Caco-2 (cell line): ENCODE measurements at regions not wholly inside any gene's neighbourhood (a gene's known extent, or its start where the extent isn't known, plus 50 kb on each side); places are given as distances from the start of the nearest gene placed in this dataset.

Source experiments
- BruUV-seq: library from RNA; stranded (reverse); fragments of 400-500 nt; replicated peaks from 2 replicates; lab custom pipeline; 2021; lab: Mats Ljungman, UMichigan
- CTCF ChIA-PET: fragments of 300-600 bp; sonication (Branson Sonifier 250); formaldehyde crosslinking; loops from one replicate; lab custom pipeline; 2022; ENCODE audit warnings: antibody characterized with exemption; lab: Charles Lee
- POLR2A ChIA-PET: fragments of 300-600 bp; sonication (Branson Sonifier 250); formaldehyde crosslinking; loops from one replicate; lab custom pipeline; 2022; ENCODE audit warnings: antibody characterized with exemption; lab: Charles Lee
- DNase-seq, 2 experiments: peaks; one replicate each; pipeline versions ENCODE4 v3.0.0 to v3.0.0-alpha.2; 2020 to 2022
- H3K27me3 ChIP-seq: replicated peaks from 2 replicates; pipeline ENCODE4 v1.6.0; 2011; ENCODE audit warnings: low read length; ENCODE audit not compliant: control insufficient read depth, insufficient read depth
- H3K36me3 ChIP-seq: 2 replicates; pipeline ENCODE4 v1.5.1; 2011; ENCODE audit warnings: low read length; ENCODE audit not compliant: control insufficient read depth, insufficient read depth
- H3K4me1 ChIP-seq: fragments of 250-450 bp; sonication (Bioruptor Pico); 2 replicates; pipeline ENCODE4 v1.5.1; 2020; ENCODE audit warnings: mild to moderate bottlenecking
- H3K4me3 ChIP-seq: 2 replicates; pipeline ENCODE4 v1.5.1; 2011; ENCODE audit warnings: low read depth, mild to moderate bottlenecking, control low read depth, low read length
- H3K9me3 ChIP-seq: fragments of 250-450 bp; sonication (Bioruptor Pico); 2 replicates; pipeline ENCODE4 v1.5.1; 2020; ENCODE audit warnings: mild to moderate bottlenecking, moderate library complexity
- H3K27ac Mint-ChIP-seq: one replicate; pipeline ENCODE4 v1.8.0; 2022; ENCODE audit warnings: mixed read lengths; ENCODE audit not compliant: unreplicated experiment
- H3K27me3 Mint-ChIP-seq: one replicate; pipeline ENCODE4 v1.8.0; 2022; ENCODE audit warnings: mixed read lengths; ENCODE audit not compliant: insufficient read depth, unreplicated experiment
- H3K36me3 Mint-ChIP-seq: one replicate; pipeline ENCODE4 v1.8.0; 2022; ENCODE audit warnings: mild to moderate bottlenecking, mixed read lengths; ENCODE audit not compliant: insufficient read depth, unreplicated experiment
- H3K4me1 Mint-ChIP-seq: one replicate; pipeline ENCODE4 v1.8.0; 2022; ENCODE audit warnings: low read depth, mixed read lengths; ENCODE audit not compliant: unreplicated experiment
- H3K4me3 Mint-ChIP-seq: one replicate; pipeline ENCODE4 v1.8.0; 2022; ENCODE audit warnings: mild to moderate bottlenecking, moderate library complexity, mixed read lengths; ENCODE audit not compliant: unreplicated experiment
- H3K9me3 Mint-ChIP-seq: one replicate; pipeline ENCODE4 v1.8.0; 2022; ENCODE audit warnings: mixed read lengths; ENCODE audit not compliant: unreplicated experiment
- intact Hi-C: fragments of 100-400 bp; cut with micrococcal nuclease; formaldehyde crosslinking; loops from one replicate; pipeline ENCODE4 v1.10.0; 2022; ENCODE audit not compliant: unreplicated experiment
- TF ChIP-seq, protein P1 (sequence below), 2 experiments: fragments of 200-600 bp in 1 of 2; IDR thresholded peaks; 1 replicate in 1 of 2; 2 replicates in 1 of 2; pipeline versions ENCODE4 v1.5.1 to v1.8.0; 2011 to 2022; ENCODE audit warnings: antibody characterized with exemption in 1 of 2, control low read depth in 1 of 2, inconsistent platforms in 1 of 2, low read depth in 1 of 2, low read length in 1 of 2, mild to moderate bottlenecking in 1 of 2, moderate library complexity in 1 of 2; ENCODE audit not compliant: insufficient read depth in 1 of 2, severe bottlenecking in 1 of 2, unreplicated experiment in 1 of 2

DNA sequence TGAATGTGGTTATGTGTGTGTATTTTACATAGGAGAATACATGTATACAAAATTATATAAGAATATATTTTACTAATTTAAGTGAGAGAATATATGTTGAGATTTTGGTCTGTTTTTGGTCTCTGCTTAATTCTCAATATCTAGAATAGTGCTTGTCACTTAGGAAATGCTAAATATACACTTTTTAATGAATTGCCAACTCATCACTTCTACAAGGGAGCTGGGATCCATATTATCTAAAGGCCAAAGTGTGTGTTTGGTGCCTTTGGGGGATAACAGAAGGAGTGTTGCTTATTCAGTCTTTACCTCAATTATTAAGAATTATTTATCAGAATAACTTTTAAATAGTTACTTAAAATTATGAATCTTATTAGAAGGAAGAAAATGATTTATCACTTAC is 1304.8 kb downstream of the HACE1 start:
- DNase-seq, result no peak
- ChIA-PET CTCF (no interaction called here), POLR2A (no interaction called here)
- Histone ChIP-seq H3K4me3 (no peak overlapping the region), H3K27me3 (no peaks in the 10 kb centered on the region), H3K9me3 (no peaks in the 10 kb centered on the region), H3K4me1 (no peaks in the 10 kb centered on the region), H3K36me3 (no peaks in the 10 kb centered on the region)
- intact Hi-C loops, result no loop called here
- BruUV-seq, result no TSS peak
- no peak overlapping the region for H3K27ac Mint-ChIP-seq
- no peaks in the 10 kb centered on the region for H3K4me1 Mint-ChIP-seq
- H3K4me3 Mint-ChIP-seq, result no peak overlapping the region
- no peaks in the 10 kb centered on the region for H3K36me3 Mint-ChIP-seq
- no peaks in the 10 kb centered on the region for H3K9me3 Mint-ChIP-seq
- TF ChIP-seq, protein P1, sequence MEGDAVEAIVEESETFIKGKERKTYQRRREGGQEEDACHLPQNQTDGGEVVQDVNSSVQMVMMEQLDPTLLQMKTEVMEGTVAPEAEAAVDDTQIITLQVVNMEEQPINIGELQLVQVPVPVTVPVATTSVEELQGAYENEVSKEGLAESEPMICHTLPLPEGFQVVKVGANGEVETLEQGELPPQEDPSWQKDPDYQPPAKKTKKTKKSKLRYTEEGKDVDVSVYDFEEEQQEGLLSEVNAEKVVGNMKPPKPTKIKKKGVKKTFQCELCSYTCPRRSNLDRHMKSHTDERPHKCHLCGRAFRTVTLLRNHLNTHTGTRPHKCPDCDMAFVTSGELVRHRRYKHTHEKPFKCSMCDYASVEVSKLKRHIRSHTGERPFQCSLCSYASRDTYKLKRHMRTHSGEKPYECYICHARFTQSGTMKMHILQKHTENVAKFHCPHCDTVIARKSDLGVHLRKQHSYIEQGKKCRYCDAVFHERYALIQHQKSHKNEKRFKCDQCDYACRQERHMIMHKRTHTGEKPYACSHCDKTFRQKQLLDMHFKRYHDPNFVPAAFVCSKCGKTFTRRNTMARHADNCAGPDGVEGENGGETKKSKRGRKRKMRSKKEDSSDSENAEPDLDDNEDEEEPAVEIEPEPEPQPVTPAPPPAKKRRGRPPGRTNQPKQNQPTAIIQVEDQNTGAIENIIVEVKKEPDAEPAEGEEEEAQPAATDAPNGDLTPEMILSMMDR (IDR thresholded peaks at IDR 0.05; ENCODE audit: insufficient read depth in 1 of 2, low read depth in 1 of 2, low read length in 1 of 2, severe bottlenecking in 1 of 2, unreplicated experiment in 1 of 2), result no peak
- no peaks in the 10 kb centered on the region for H3K27me3 Mint-ChIP-seq

DNA sequence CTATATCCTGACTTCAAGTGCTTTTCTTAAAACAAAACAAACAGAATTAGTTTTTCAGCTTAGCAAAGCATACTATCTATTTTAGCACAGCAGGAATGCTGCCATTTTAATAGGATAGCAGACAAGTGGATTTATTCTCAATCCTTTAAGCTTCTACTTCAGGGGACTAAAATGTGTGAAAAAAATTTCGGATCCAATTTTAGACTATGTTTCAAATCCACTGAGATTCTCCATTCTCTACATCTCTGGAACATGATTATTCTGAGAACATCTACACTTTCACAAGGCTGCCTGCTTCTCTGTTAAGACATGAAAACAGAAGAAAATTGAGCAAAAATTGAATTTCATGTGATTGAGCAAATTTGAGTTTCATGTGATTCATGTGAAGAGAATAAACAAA is 1321.3 kb downstream of the HACE1 start:
- Histone ChIP-seq H3K27me3 (no peaks in the 10 kb centered on the region), H3K4me1 (no peaks in the 10 kb centered on the region), H3K4me3 (no peak overlapping the region), H3K36me3 (no peaks in the 10 kb centered on the region), H3K9me3 (no peaks in the 10 kb centered on the region)
- Mint-ChIP-seq H3K27ac (no peak overlapping the region), H3K9me3 (no peaks in the 10 kb centered on the region), H3K27me3 (no peaks in the 10 kb centered on the region), H3K4me1 (no peaks in the 10 kb centered on the region), H3K4me3 (no peak overlapping the region), H3K36me3 (no peaks in the 10 kb centered on the region)
- ChIA-PET POLR2A (no interaction called here), CTCF (no interaction called here)
- no TSS peak for BruUV-seq
- no peak for DNase-seq
- TF ChIP-seq, protein P1 (IDR thresholded peaks at IDR 0.05; ENCODE audit: insufficient read depth in 1 of 2, low read depth in 1 of 2, low read length in 1 of 2, severe bottlenecking in 1 of 2, unreplicated experiment in 1 of 2), result no peak
- intact Hi-C loops, result no loop called here

DNA sequence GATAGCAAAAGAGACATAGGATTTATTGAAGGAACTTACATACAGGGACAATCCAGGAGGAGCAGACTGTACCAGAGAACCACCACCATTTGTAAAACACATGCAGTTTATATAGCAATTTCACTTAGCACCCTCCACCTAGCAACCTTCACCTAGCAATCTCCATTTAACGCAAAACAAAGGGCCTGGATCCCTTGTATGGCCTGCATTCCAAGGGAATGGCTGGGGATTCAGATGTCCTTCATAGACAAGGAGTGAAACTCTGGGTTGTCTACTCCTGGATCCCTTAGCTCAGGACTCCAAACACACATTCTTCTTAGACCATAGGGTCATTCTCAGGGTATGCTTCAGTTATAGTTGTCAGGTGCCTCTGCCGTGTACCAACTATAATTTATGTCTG is 1324.9 kb downstream of the HACE1 start:
- intact Hi-C loops, result no loop called here
- Mint-ChIP-seq H3K4me1 (no peaks in the 10 kb centered on the region), H3K27me3 (no peaks in the 10 kb centered on the region), H3K4me3 (no peak overlapping the region), H3K27ac (no peak overlapping the region), H3K9me3 (no peaks in the 10 kb centered on the region), H3K36me3 (no peaks in the 10 kb centered on the region)
- BruUV-seq, result no TSS peak
- ChIA-PET POLR2A (no interaction called here), CTCF (no interaction called here)
- Histone ChIP-seq H3K9me3 (no peaks in the 10 kb centered on the region), H3K27me3 (no peaks in the 10 kb centered on the region), H3K36me3 (no peaks in the 10 kb centered on the region), H3K4me1 (no peaks in the 10 kb centered on the region), H3K4me3 (no peak overlapping the region)
- TF ChIP-seq, protein P1 (IDR thresholded peaks at IDR 0.05; ENCODE audit: insufficient read depth in 1 of 2, low read depth in 1 of 2, low read length in 1 of 2, severe bottlenecking in 1 of 2, unreplicated experiment in 1 of 2), result no peak
- no peak for DNase-seq
